SU-DHL-6 (cell line): ENCODE measurements at regions not wholly inside any gene's neighbourhood (a gene's known extent, or its start where the extent isn't known, plus 50 kb on each side); places are given as distances from the start of the nearest gene placed in this dataset.

ENCODE experiments used
- EZH2phosphoT487 ChIP-seq: fragments of 200-600 bp; sonication (generic), shearing (Covaris generic); conservative IDR thresholded peaks from 2 replicates; pipeline ENCODE4 v1.6.1; 2018; ENCODE audit warnings: mild to moderate bottlenecking, antibody characterized with exemption, low read length, moderate library complexity, mixed read lengths
- TF ChIP-seq, protein P1 (sequence below): fragments of 200-600 bp; sonication (generic); IDR thresholded peaks from one replicate; pipeline ENCODE4 v1.5.1; 2017; ENCODE audit warnings: antibody characterized with exemption, mild to moderate bottlenecking, low read length, moderate library complexity; ENCODE audit not compliant: insufficient read depth, poor library complexity, severe bottlenecking

DNA sequence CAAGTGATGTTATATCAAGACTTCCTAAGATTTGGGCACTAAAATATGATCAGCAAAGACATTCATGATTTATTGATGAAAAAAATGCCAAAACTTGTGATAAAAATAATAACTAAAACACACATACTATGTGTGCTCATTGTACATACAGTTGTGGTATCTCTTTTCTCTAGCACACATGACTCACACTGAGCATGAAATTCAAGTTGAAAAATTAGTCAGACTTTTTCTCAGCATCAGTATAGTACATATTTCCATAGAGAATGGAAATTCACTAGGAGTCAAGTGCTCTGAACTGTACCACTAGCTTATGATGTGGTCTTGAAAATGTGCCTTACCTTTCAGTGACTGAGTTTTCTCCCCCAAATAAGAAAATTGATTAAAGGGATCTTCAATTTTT is 471.8 kb upstream of the FLRT2 start:
- TF ChIP-seq, protein P1, sequence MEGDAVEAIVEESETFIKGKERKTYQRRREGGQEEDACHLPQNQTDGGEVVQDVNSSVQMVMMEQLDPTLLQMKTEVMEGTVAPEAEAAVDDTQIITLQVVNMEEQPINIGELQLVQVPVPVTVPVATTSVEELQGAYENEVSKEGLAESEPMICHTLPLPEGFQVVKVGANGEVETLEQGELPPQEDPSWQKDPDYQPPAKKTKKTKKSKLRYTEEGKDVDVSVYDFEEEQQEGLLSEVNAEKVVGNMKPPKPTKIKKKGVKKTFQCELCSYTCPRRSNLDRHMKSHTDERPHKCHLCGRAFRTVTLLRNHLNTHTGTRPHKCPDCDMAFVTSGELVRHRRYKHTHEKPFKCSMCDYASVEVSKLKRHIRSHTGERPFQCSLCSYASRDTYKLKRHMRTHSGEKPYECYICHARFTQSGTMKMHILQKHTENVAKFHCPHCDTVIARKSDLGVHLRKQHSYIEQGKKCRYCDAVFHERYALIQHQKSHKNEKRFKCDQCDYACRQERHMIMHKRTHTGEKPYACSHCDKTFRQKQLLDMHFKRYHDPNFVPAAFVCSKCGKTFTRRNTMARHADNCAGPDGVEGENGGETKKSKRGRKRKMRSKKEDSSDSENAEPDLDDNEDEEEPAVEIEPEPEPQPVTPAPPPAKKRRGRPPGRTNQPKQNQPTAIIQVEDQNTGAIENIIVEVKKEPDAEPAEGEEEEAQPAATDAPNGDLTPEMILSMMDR: no peak
- no peak for TF ChIP-seq EZH2phosphoT487
